Astrocyte of the spinal cord (primary cell): ENCODE measurements at regions not wholly inside any gene's neighbourhood (a gene's known extent, or its start where the extent isn't known, plus 50 kb on each side); places are given as distances from the start of the nearest gene placed in this dataset.

Source experiments
- DNase-seq: peaks from one replicate; pipeline ENCODE4 v3.0.0; 2011; ENCODE audit warnings: low read depth, low spot score
- H3K4me3 ChIP-seq: 2 replicates; pipeline ENCODE4 v1.5.1; 2011; ENCODE audit warnings: low read depth, mild to moderate bottlenecking, low read length, moderate library complexity
- in situ Hi-C: cut with HindIII; loops from 2 replicates; pipeline ENCODE4 v1.10.0; 2017; ENCODE audit warnings: low sequenced_read_pairs
- TF ChIP-seq, protein P1 (sequence below): IDR thresholded peaks from 2 replicates; pipeline ENCODE4 v1.5.1; 2012; ENCODE audit warnings: low read depth, mild to moderate bottlenecking, low read length, inconsistent platforms

DNA sequence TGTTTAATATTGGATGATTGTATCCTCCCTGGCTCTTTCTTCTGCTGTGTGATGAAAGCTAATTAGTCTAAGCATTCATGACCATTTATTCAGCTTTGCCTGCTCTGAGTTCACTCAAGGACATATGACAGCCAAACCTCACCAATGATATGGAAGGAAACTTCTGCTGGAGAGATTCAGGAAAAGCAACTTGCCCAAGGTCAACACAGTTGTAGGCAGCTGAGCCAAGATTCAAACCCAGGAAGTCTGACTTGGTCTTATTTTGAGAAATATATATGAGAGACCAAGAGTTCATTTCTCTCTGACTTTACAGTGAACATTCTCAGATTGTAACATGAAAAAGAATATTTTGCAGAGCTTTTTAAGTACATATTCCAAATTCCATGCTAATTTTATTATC lies 1588.5 kb upstream of the PIK3C3 start:
- in situ Hi-C loops: no loop called here

DNA sequence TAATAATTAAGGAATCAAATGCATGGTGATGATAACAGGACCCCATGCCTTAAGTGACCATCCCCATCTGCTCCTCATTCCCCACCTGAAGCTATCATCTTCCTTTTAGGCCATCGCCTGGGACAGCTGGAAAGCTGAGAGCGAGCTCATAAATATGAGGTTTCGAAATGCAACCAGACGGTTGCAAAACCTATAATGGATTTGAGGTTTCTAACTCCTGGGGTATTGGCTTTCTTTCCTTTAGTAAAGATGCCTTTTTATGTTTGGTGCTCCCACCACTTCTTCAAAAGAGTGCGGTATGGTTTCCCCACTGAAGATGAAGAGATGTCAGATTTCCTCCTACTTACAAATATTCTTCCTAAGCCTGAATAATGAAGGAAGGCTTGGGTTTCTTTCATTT lies 1589.5 kb upstream of the PIK3C3 start:
- no peak overlapping the region for H3K4me3 ChIP-seq
- TF ChIP-seq, protein P1, sequence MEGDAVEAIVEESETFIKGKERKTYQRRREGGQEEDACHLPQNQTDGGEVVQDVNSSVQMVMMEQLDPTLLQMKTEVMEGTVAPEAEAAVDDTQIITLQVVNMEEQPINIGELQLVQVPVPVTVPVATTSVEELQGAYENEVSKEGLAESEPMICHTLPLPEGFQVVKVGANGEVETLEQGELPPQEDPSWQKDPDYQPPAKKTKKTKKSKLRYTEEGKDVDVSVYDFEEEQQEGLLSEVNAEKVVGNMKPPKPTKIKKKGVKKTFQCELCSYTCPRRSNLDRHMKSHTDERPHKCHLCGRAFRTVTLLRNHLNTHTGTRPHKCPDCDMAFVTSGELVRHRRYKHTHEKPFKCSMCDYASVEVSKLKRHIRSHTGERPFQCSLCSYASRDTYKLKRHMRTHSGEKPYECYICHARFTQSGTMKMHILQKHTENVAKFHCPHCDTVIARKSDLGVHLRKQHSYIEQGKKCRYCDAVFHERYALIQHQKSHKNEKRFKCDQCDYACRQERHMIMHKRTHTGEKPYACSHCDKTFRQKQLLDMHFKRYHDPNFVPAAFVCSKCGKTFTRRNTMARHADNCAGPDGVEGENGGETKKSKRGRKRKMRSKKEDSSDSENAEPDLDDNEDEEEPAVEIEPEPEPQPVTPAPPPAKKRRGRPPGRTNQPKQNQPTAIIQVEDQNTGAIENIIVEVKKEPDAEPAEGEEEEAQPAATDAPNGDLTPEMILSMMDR: no peak
- DNase-seq: peak; percentile 6
- in situ Hi-C loops: no loop called here

More for the DNA sequence above, 1588.5 kb upstream of the PIK3C3 start:
- DNase-seq: no peak
- TF ChIP-seq, protein P1: no peak
- H3K4me3 ChIP-seq: no peak overlapping the region

DNA sequence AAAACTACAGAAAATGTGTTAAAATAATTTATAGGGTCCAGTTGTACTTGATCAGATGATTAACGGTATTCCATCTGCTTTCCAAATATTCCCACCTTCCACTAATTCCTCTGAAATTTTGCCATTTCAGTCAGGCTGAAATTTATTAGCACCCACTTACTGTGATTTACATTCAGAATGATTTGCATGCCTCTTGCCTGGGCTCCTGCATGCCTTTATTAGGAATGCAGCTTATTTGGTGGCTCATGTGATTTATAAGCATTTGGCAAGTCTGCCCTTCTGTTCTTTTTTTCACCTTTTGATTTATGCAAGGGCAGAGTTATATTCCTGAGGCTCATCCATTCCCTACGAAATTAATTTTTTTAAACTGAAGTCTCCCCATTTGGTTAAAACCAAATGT lies 1594.5 kb upstream of the PIK3C3 start:
- in situ Hi-C loops: no loop called here
- no peak for DNase-seq
- TF ChIP-seq, protein P1: no peak
- no peak overlapping the region for H3K4me3 ChIP-seq

DNA sequence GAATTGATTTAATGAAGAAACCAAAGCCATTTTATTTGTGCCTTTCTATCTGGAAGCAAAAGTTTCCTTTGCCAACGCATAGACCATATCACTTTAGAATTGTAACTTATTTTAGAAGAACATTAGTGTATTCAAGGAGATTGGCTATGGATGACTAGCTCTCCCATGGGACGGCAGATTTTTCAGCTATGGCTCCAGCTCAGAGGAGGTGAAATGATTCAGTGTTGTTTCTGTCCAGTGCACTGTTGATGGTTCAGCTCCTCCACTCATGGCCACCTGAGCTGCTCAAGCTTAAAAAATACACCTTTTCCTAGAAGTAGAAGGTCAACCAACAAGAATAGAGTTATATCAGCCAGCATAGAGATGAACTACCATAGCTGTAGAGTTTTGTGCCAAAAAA lies 1597.5 kb upstream of the PIK3C3 start:
- TF ChIP-seq, protein P1: no peak
- peak; percentile 28 for DNase-seq
- H3K4me3 ChIP-seq: no peak overlapping the region
- in situ Hi-C loops: no loop called here

DNA sequence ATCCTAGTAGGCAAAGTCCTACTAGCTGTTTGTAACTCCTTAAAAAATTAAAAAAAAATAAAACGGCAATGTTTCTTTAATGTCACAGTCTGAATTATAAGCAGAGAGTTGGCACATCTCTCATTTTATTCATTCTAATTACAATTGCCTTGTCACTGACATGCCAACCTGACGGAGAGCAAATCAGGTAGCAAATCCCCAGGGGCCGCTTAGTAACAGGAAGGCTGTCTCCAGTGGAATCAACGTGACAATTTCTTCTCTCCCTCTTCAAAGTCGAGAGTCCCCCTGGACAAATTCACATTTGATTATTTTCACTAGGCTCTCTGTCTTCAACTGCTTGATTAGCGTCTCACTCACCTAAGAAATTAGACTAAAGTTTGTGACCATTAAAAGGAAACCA lies 1598.9 kb upstream of the PIK3C3 start:
- TF ChIP-seq, protein P1: no peak
- in situ Hi-C loops: no loop called here
- no peak for DNase-seq
- no peak overlapping the region for H3K4me3 ChIP-seq

DNA sequence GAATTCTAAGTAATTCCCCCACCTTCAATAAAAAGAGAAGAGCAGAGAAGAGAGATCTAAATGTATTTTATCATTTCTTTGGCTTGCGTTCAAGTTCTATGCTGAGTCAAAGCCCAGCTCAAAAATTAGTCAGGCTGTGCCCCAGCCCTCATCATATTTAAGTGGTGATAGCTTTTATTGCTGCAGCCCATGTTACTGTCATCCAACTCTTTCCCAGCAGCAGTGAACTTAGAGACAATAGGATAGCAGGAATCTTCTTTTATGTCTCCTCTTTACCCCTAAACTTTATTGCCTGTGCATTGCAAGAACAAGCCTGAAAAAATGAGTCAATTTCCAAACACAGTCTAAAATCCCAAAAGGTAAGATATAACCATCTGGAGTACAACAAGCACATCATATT lies 1599.3 kb upstream of the PIK3C3 start:
- in situ Hi-C loops: no loop called here
- DNase-seq: peak; percentile 29
- H3K4me3 ChIP-seq: no peak overlapping the region
- TF ChIP-seq, protein P1: no peak

DNA sequence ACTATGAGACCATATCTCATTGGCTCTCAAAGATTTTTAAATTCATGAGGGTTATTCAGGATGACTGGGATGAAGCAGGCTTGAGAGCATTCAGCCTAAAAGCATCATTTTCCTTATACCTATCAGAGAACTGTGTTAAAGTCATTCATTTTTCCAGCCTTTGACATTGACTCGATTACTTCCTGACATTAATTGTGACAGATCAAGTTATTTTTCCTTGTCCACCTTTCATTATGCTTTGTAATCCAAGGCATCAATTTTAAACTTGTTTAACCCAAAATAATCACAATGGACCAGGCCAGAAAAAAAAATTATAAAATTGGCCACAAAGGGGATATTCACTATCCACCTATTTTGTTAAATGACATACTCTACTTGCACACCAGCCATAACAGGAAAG lies 1606.8 kb upstream of the PIK3C3 start:
- no peak for DNase-seq
- no peak overlapping the region for H3K4me3 ChIP-seq
- TF ChIP-seq, protein P1: no peak
- in situ Hi-C loops: no loop called here
